ENCODE measurements at regions not wholly inside any gene's neighbourhood (a gene's known extent, or its start where the extent isn't known, plus 50 kb on each side); places are given as distances from the start of the nearest gene placed in this dataset.

DNA sequence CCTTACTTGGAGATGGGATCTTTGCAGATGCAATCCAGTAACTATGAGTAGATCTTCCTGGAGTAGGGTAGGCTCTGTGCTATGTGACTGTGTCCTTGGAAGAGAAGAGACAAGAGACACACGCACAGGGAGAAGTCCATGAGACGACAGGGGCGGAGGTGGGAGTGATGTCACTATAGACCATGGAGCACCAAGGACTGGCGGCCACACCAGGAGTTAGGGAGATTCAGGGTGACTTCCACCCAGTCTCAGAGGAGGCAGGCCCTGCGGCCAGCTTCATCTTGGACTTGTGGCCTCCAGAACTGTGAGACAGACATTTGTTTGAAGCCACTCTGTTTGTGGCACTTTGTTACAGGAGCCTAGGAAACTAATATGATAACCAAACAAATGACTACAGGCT lies 177.8 kb downstream of the INHBB start:
- CTCF ChIA-PET = no interaction called here

DNA sequence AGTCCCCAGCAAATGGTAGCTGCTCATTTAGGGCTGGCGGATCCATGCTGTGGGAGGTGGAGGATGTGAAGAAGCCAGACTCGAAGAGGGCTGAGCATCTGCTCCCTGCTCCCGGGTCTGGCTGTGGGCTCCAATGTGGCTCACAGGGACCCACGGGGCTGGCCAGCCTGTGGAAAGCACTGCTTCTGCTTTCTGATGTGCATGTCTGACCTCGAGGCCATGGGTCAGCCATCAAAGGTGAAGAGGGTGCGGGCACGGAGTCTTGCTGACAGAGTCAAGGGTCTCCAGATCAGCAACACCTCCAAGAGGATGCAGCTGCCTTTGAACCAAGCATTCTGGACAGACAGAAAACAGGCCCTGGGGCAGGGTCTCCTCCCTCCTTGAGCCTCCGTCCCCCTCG lies 178.2 kb downstream of the INHBB start:
- ChIA-PET POLR2A (no interaction called here), CTCF (no interaction called here)

More for the DNA sequence above, 177.8 kb downstream of the INHBB start:
- POLR2A ChIA-PET = no interaction called here

DNA sequence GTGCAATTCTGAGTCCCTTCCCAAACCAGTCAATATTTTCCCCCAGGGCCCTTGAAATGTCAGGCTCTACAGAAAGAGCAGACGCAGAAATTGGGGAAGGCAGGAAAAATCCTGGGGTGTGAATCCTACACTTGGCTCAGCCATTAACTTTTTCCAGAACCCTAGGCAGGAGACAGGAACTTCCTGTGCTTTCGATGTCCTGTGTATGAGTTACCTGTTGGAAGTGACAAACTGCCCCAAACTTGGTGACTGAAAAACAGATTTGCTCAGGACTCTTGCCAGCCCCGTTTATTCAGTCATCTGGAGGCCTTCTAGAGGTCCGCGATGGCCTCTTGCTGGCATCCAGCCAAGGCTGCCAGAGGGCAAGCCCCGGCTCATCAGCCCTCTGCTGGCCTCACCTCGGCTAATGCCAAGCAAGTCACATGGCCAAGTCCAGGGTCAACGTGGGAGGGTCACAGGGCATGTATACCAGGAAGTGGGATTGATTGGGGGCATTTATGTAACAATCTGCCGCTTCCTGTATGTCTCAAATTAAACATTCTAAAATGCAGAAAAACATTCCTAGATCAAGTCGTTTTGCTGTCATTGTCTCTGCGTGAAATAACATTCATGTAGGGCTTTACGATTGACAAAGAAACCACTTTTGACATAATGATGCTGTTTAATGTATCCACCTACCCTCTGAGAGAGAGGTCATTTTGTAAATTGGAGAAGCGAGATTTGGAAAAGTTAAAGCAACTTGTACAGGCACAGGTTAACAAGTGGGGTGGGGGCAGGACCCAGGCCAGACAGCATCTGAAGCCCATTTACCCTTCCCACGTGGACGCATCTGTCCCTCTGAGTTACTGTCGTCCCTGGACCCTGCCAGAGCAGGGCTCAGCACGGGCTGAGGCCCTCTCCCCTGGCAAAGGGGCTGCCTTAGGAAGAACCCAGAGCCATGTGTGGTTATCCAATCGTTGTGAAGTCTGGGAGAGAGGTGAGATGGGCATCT lies 179.4 kb downstream of the INHBB start:
- ChIA-PET CTCF (no interaction called here), POLR2A (no interaction called here)

DNA sequence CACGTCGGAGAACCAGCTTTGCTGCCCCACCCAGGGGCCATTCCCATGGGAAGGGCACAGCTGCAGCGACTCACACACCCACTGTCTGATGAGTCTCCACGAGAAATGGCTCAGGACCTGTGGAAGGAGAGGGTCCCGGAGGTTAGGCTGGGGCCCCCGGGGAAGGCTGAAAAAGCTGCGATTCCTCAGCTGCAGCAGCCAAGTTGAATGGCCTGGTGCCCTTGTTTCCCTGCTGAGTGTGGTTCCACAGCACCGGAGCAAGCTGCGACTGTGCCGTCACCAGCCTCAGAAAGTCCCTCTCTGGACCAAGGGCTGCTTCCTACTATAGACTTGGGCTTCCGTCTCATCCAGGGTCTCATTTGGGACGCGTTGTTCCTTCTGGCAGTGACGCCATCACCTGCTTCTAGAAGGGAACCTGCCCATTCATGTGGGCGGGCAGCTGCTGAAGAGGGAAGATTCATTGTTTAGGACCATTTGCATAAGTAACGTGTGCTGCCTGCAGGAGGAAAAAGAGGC lies 180.2 kb downstream of the INHBB start:
- ChIA-PET POLR2A (no interaction called here), CTCF (no interaction called here)

DNA sequence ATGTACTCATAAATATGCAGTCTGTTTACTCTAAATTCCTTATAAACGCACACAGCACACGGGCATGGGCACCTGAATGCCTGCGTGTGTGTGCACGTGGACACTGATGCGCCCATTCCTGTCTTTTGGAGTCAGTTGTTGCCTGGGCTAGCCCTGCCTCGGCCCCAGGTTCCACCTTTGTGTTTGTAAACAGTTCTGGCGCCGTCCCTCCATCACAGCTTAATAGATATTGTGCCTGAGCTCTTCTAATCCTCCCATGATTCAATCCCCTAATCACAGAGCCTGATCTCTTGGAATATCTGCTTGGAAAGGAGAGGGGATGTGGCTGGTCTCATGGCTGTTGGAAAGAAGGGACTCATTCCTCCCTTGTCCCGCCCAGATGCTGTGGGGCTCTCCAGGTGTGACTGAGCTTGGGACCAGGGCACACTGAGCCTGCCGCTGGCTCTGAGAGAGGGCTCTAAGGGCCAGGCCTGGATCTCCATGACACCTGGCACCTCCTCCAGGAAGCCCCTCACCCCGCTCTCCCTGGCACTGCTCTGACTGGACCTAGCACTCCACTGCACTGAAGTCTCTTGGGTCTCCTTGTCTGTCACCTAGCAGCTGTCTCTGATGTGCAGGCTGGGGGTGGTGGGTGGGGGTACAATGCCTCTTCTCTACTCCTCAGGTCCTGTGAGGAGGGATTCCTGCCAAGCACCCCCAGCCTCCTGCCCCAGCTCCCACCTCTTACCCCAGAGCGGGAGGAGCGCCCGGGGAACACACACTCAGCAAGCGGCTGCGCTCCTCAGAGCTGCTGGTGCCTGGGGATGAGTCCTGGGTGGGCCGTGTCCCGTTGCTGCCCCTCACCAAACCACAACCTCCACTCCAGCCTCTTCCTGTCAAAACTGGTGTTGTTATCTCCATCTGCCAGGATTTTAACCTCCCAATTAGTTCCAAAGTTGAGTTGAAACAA lies 181.3 kb downstream of the INHBB start:
- CTCF ChIA-PET = interaction anchor here (0.6 kb wide), 1 partner anchor 35 kb away, joined by 3 read pairs; no protein-coding TSS in a partner anchor
- POLR2A ChIA-PET = no interaction called here

DNA sequence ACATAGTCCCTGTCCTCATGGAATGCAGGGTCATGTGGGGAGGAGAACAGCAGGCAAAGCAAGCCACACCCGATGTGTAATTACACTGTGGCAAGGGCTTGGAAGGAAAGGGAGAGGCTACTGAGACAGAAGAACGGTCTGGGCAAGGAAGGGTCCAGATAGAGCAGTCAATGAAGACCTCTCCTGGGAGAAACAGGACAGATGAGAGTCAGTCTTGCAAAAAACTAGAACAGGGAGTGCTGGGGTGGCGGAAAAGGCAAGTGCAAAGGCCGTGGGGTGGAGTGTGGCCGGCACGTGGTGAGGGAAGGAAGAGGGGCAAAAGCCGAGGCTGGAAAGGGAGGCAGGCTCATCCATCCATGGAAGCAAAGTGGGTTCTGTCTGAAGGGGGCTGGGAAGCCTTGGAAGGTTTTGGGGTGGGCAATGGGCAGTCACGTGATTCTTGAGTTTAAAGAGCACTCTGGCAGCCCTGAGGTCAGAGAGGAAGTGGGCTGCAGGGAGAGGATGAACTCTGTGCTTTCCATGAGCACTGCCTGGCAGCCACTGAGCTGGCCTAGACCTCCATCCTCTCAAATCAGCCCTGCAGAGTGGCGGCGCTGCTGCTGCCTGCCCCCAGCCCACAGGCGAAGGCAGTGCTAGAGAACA lies 182.2 kb downstream of the INHBB start:
- CTCF ChIA-PET = no interaction called here
- POLR2A ChIA-PET = no interaction called here

DNA sequence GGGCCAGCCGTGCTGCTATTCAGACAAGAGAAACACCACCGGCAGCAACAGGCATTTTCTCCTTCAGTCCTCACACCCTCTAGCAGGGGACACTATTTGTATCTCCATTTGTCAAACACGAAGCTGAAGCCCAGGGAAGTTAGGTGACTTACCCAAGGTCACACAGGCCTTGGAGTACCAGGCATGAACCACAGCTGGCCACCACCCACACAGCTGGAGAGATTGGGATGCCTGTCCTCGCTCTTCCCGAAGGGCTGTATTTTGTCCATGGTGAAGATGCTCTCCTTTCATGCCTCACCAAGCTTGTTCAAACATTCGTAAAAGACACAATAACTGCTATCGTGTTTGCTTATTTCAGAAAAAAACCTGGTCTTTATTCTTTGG lies 182.7 kb downstream of the INHBB start:
- ChIA-PET POLR2A (no interaction called here), CTCF (no interaction called here)

DNA sequence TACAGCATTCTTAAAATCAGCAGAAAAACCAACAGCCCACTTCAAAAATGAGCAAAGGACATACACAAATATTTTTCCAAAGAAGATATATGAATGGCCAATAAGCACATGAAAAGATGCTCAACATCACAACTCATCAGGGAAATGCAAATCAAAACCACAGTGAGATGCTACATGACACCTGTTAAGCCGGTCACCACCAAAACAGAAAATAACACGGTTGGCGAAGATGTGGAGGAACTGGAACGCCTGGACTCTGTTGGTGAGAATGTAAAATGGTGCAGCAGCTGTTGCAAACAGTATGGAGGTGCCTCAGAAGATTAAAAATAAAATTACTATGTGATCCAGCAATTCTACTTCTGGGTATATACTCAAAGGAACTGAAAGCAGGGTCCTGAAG lies 184.8 kb downstream of the INHBB start:
- ChIA-PET CTCF (no interaction called here), POLR2A (no interaction called here)

DNA sequence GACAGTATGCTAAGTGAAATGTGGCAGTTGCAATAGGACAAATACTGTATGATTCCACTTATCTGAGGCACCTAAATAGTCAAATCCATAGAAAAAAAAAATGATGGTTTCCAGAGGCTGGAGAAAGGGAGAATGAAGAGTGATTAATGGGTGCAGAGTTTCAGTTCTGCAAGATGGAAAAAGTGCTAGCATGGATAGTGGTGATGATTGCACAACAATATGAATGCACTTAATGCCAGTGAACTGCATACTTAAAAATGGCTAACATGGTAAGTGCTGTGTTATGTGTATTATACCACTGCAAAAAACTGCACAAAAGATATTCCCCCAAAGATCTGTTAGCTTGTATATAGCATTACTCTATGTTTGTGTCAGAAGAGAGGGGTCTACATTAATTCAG lies 185.4 kb downstream of the INHBB start:
- ChIA-PET POLR2A (no interaction called here), CTCF (no interaction called here)

DNA sequence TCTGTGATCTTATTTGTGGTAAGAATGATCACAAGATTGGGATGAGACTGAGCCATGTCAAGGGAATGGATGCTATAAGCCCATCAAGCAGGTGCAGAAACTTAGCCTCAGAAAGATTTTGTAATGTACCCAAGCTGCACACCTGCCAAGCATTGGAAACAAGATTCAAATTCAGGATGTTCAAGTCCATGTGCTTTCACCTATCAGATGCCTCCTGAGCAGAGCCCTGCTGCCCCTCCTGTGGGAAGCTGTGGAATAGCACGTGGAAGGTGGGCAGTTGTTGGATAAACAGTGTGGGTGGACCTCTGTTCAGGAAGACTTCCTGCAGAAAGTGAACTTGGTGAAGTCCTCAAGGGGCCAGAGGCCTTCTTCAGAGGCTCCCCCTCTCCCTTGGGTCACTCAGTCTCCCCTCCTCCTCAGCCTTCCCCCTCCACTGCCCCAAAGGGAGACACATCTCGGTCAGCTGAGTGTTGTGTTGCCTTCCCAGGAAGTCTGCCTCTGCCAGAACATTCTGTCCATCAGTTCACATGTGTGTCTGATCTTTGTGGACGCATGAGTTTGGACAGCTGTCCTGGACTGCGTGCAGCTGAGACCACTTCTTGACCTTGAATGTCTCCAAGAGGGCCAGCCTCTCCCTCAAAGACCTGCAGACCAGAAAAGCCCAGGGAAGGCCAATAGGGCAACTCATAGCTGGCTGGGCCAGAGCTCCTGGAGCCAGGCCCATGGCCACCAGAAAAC lies 186.1 kb downstream of the INHBB start:
- ChIA-PET POLR2A (no interaction called here), CTCF (no interaction called here)

DNA sequence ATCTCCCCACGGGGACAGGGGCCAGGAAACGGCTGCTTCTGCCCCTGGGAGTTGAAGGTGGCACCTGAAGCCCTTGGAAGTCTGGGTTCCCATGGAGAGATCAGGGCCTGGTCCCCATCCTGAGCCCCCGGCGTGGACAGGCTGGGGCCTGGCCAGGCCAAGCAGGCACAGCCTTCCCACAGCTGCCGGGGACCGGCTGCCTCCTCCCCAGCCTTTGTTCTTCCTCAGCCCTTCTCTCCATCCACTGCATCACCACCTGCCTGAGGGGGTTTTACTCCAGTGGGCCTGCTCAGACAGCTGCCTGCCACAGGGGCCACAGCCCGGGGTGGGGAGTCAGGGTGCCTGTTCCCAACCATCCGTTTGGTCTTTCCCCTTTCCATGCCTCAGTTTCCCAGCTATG lies 187.7 kb downstream of the INHBB start:
- CTCF ChIA-PET = interaction anchor here (0.6 kb wide), 1 partner anchor 11 kb away, joined by 4 read pairs; no protein-coding TSS in a partner anchor

DNA sequence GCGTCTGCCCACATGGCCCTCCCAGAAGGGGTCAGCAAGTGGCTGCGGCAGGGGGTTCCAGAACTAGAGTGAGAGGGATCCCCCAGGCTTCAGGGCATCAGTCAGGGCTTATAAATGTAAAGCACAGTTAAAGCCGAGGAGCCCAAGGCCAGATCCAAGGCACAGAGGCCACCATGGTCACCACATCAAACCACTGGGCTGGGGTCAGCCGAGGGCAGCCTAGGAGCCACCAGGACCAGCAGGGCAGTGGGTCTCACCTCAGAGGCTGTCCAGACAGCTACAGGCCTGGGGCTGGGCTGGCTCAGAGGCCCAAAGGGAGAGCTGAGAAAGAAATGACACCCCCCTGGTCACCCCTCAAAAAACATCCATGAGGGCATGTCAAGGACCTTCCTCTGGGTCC lies 188.5 kb downstream of the INHBB start:
- POLR2A ChIA-PET = no interaction called here
- CTCF ChIA-PET = no interaction called here

More for the DNA sequence above, 187.7 kb downstream of the INHBB start:
- POLR2A ChIA-PET = no interaction called here

DNA sequence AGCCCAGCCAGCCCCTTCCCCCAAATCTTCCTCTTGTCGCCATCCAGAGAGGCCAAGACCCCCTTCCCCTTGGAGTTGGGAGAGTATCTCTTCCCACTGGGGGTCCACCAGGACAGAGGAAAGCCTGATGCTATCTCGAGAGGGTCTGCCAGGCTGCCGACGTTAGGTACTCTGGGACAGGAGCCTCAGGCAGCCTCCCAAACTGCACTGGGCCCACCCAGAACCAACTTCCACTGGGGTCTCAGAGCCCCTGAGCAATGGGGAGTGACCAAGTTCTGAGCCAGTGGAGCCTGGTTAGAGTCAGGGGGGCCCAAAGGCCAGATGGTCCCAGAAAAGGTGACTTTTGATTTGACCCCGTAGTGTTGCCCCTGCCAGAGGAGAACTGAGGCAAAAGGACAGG lies 189.1 kb downstream of the INHBB start:
- ChIA-PET CTCF (no interaction called here), POLR2A (no interaction called here)

DNA sequence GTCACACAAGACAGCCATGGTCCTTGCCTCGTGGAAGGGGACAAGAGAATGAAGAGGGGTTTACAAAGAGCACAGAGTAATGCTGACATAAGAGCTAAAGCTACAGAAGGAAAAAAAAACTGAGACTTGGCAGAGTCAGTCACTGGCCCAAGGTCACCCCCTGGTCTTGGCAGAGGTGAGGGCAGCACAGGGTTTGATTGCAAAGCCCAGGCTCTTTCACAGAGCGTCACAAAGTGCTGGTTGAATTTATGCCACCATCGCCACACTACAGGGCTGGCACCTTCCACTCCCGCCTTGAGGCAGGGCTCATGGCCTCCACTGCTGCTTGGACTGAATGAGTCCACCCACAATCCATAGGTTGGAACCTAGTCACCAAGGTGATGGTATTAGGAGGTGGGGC lies 190.2 kb downstream of the INHBB start:
- ChIA-PET POLR2A (no interaction called here), CTCF (no interaction called here)

DNA sequence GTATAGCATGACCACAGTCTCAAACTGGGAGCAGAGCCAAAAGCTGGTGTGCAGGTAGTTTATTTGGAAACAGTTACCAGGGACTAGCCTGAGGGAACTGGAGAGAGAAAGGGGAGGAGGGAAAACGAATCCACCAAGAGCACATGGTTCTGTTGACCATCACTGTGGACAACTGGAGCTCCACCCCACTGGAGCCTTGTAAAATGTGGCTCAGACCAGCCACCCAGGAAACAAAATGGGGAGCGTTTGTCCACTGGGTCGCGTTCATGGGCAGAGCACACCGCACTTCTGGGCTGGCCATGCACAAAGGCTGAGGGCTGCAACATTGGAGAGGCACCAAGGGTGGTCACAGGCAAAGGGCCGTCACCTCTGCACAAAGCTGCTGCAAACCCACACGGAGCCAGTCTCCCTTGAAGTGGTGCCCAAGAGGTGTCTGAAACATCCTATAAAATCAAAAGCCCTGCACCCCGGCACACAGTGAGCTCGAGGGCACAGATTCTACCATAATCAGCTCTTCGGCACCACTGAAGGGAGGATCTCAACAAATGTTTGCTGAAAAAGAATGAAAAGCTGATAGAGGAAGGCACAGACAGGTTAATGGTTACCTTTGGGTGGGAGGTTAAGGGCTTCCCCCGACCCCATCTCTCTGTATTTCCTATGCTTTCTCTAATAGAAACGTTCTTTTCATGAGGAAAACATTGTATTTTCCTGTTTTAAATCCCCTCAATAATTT lies 192.9 kb downstream of the INHBB start:
- CTCF ChIA-PET = interaction anchor here (0.9 kb wide), 1 partner anchor 8 kb away, joined by 3 read pairs; no protein-coding TSS in a partner anchor
- POLR2A ChIA-PET = no interaction called here

DNA sequence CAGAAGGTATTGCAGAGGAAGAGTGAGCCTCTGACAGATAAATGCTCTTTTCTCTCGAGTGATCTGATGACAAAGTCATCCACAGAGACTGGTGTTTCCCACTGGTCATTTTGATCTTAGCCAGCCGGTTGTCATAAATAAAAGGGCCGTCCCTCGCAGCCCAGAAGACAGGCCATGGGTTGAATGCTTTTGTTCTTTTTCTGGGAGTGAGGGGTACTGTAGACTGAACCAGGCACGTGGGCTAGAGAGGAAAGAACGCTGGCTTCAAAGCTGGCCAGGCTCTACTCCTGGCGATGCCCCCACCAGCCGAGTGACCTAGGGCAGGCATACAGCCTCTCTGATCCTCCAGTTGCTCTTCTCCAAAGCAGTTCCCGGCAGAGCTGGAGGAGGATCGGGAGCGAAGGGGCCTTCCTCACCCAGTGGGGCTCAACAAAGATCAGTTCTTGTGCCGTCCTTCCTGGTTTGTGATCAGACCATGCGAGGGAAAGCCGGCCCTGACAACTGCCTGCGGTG lies 193.5 kb downstream of the INHBB start:
- POLR2A ChIA-PET = no interaction called here
- CTCF ChIA-PET = no interaction called here

DNA sequence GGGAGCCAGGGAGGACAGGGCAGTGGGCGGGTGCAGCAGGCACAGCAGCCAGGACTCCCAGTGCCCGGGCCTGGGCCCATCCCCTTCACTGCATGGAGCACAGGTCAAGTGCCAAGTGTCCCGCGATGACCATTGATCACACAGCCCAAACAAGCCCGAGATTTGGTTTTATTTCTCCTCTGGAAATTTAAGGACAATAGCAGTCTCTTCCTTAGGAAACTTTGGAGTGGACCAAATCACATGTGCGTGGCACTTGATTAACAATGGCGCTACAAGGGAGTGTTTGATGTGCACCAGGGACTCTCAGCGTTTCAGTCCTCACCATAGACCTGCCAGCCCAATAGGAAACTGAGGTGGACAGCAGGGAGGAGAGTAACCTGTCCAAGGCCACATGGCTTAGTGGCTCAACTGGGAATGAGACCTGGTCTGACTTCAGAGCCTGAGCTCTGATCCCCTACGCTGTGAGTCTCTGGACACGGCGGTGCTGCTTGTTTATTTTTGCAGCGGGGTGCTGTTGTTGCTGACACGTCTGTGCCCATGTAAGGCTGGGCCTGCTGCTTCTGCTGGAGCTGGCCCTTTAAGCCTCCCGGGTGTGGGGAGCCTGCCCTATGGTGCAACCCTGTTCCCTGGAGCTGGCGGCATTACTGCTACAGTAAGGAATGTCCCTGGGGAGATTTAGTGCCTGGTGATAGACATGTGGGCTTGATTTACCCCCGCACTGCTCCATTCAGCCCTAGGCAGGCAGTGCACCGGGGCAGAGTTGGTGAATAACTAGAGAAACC lies 194.2 kb downstream of the INHBB start:
- ChIA-PET CTCF (no interaction called here), POLR2A (no interaction called here)

All from activated CD8-positive, alpha-beta memory T cell treated with anti-CD3 and anti-CD28 coated beads for 36 hours (primary cell).